ENCODE measurements at regions not wholly inside any gene's neighbourhood (a gene's known extent, or its start where the extent isn't known, plus 50 kb on each side); places are given as distances from the start of the nearest gene placed in this dataset.

DNA sequence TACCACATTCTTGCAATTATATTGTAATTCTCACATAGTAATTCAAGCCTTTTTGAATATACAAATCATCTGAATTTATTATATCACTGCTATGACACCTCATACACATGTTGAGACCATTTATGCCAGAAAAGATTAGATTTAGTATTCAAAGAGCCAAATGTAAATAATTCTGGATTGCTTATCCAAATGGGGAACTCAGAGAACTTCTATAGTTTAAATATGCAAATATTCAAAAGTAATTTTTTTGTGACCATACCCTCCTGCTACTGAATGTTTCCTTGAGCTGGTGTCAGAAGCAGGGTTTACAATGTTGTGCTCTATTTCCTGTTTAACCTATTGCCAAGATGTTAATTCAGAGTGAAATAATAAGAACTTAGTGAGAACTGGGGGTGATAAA, 372.2 kb downstream of the TRIML1 start:
- Mint-ChIP-seq H3K4me1 (no peaks in the 10 kb centered on the region), H3K9me3 (peaks cover 3 to 26% (median 14%) of the 10 kb centered on the region in 5 donors), H3K4me3 (no peak overlapping the region), H3K27ac (no peak overlapping the region), H3K27me3 (no peaks in the 10 kb centered on the region), H3K36me3 (no peaks in the 10 kb centered on the region)
- Histone ChIP-seq H3K27me3 (ENCODE audit: insufficient read depth, low read length, poor library complexity, severe bottlenecking) (no peaks in the 10 kb centered on the region), H3K9me3 (ENCODE audit: low read length) (no peaks in the 10 kb centered on the region), H3K36me3 (ENCODE audit: insufficient read depth, low read length) (no peaks in the 10 kb centered on the region), H3K4me1 (ENCODE audit: insufficient read depth, low read length) (no peaks in the 10 kb centered on the region), H3K27ac (ENCODE audit: low read depth, low read length) (no peak overlapping the region), H3K4me3 (ENCODE audit: low read length) (no peak overlapping the region)
- CTCF ChIA-PET, result no interaction called here
- DNase-seq, result no peak
- POLR2A ChIA-PET, result no interaction called here

- H3K4me3 ChIP-seq (ENCODE audit: low read length), result no peak overlapping the region
These were observed 393.5 kb downstream of the TRIML1 start for GRCh38 chr4:188532751-188533150.

DNA sequence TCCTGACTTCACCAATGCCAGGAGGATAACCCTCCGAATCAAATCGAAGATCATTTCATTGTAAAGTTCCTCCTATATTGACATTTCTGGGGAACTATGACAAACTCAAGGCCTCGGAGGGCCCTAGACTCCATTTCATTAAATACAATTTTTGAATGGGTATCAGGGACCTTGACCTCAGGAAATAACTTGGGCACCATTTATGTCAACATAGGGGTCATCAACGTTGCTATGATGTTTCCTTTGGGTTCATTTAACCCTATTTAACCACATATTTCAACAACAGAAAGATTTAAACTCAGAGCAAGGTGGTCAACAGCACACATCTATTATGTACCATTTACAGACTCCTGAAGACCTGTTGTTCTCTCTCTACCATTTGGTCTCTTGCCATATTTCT, 395.1 kb downstream of the TRIML1 start:
- Mint-ChIP-seq H3K27me3 (no peaks in the 10 kb centered on the region), H3K4me1 (no peaks in the 10 kb centered on the region), H3K36me3 (no peaks in the 10 kb centered on the region), H3K27ac (no peak overlapping the region), H3K4me3 (no peak overlapping the region), H3K9me3 (peaks cover 2 to 35% (median 6%) of the 10 kb centered on the region in 5 donors)
- Histone ChIP-seq H3K27ac (ENCODE audit: low read depth, low read length) (no peak overlapping the region), H3K9me3 (ENCODE audit: low read length) (no peaks in the 10 kb centered on the region), H3K36me3 (ENCODE audit: insufficient read depth, low read length) (no peaks in the 10 kb centered on the region), H3K4me1 (ENCODE audit: insufficient read depth, low read length) (no peaks in the 10 kb centered on the region), H3K27me3 (ENCODE audit: insufficient read depth, low read length, poor library complexity, severe bottlenecking) (no peaks in the 10 kb centered on the region), H3K4me3 (ENCODE audit: low read length) (no peak overlapping the region)
- no peak for DNase-seq
- ChIA-PET POLR2A (no interaction called here), CTCF (no interaction called here)

More at GRCh38 chr4:188532751-188533150, 393.5 kb downstream of the TRIML1 start:
- Mint-ChIP-seq H3K4me1 (no peaks in the 10 kb centered on the region), H3K36me3 (no peaks in the 10 kb centered on the region), H3K27ac (no peak overlapping the region), H3K9me3 (peaks cover 0 to 29% (median 6%) of the 10 kb centered on the region in 5 donors), H3K4me3 (no peak overlapping the region), H3K27me3 (no peaks in the 10 kb centered on the region)
- Histone ChIP-seq H3K27ac (ENCODE audit: low read depth, low read length) (no peak overlapping the region), H3K9me3 (ENCODE audit: low read length) (no peaks in the 10 kb centered on the region), H3K4me1 (ENCODE audit: insufficient read depth, low read length) (no peaks in the 10 kb centered on the region), H3K27me3 (ENCODE audit: insufficient read depth, low read length, poor library complexity, severe bottlenecking) (no peaks in the 10 kb centered on the region), H3K36me3 (ENCODE audit: insufficient read depth, low read length) (no peaks in the 10 kb centered on the region)
- POLR2A ChIA-PET, result no interaction called here
- DNase-seq, result no peak
- CTCF ChIA-PET, result no interaction called here

DNA sequence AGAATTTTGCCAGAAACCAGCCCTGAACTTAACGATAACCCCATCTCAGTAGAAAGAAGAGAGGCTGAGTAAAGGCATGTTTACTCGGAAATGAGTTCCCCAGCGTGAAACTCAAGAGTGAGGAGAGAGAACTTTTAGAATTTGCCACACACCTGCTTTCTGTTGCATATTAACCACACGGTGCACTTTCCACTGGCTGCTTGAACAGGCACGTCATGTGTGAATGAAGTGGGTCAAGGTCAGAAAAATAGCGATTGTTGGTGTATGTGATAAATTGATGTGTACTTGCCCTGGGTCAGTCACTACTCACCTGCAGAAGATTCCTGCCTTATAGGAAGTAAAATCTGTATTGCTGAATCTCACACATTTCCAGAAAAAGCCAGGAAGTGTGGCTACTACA, 395.7 kb downstream of the TRIML1 start:
- no peaks in the 10 kb centered on the region for H3K27me3 ChIP-seq (ENCODE audit: insufficient read depth, low read length, poor library complexity, severe bottlenecking)
- H3K27me3 Mint-ChIP-seq, result no peaks in the 10 kb centered on the region
- H3K36me3 ChIP-seq (ENCODE audit: insufficient read depth, low read length), result no peaks in the 10 kb centered on the region
- no peaks in the 10 kb centered on the region for H3K4me1 ChIP-seq (ENCODE audit: insufficient read depth, low read length)
- no peak overlapping the region for H3K4me3 Mint-ChIP-seq
- ChIA-PET POLR2A (no interaction called here), CTCF (no interaction called here)
- H3K4me1 Mint-ChIP-seq, result no peaks in the 10 kb centered on the region
- no peak overlapping the region for H3K4me3 ChIP-seq (ENCODE audit: low read length)
- H3K9me3 Mint-ChIP-seq, result peaks cover 2 to 41% (median 8%) of the 10 kb centered on the region in 5 donors
- no peaks in the 10 kb centered on the region for H3K36me3 Mint-ChIP-seq
- H3K9me3 ChIP-seq (ENCODE audit: low read length), result no peaks in the 10 kb centered on the region
- H3K27ac Mint-ChIP-seq, result no peak overlapping the region
- DNase-seq, result no peak
- no peak overlapping the region for H3K27ac ChIP-seq (ENCODE audit: low read depth, low read length)

GRCh38 chr4:188536826-188537225, 397.6 kb downstream of the TRIML1 start:
- H3K9me3 Mint-ChIP-seq, result peaks cover 2 to 44% (median 10%) of the 10 kb centered on the region in 5 donors
- no peak for DNase-seq
- no peaks in the 10 kb centered on the region for H3K36me3 Mint-ChIP-seq
- no peak overlapping the region for H3K4me3 ChIP-seq (ENCODE audit: low read length)
- no peaks in the 10 kb centered on the region for H3K27me3 Mint-ChIP-seq
- ChIA-PET POLR2A (no interaction called here), CTCF (no interaction called here)
- H3K4me1 ChIP-seq (ENCODE audit: insufficient read depth, low read length), result no peaks in the 10 kb centered on the region
- no peaks in the 10 kb centered on the region for H3K9me3 ChIP-seq (ENCODE audit: low read length)
- H3K27me3 ChIP-seq (ENCODE audit: insufficient read depth, low read length, poor library complexity, severe bottlenecking), result no peaks in the 10 kb centered on the region
- no peak overlapping the region for H3K27ac ChIP-seq (ENCODE audit: low read depth, low read length)
- no peaks in the 10 kb centered on the region for H3K36me3 ChIP-seq (ENCODE audit: insufficient read depth, low read length)
- no peak overlapping the region for H3K4me3 Mint-ChIP-seq
- no peaks in the 10 kb centered on the region for H3K4me1 Mint-ChIP-seq
- no peak overlapping the region for H3K27ac Mint-ChIP-seq

DNA sequence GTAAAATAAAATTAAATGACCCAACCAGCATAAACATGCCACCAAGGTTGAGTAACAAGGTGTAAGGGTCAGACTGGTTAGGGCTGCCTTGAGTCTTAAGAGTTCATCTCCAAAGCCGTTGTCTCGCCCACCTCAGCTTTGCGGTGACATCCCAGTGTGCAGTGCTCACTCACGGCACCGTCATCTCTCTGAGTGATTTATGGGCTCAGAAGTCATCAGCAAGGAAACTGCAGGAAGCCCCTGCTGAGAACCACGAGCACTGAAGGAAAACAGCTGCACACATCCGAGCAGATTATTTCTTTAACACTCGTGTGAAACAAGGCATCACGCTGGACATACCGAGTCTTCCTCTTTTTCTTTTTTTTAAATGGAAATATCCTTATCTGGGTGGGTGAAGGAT, 411.1 kb downstream of the TRIML1 start:
- Mint-ChIP-seq H3K27ac (no peak overlapping the region), H3K4me3 (no peak overlapping the region), H3K36me3 (no peaks in the 10 kb centered on the region), H3K4me1 (no peaks in the 10 kb centered on the region), H3K27me3 (no peaks in the 10 kb centered on the region), H3K9me3 (peaks cover 12 to 22% (median 14%) of the 10 kb centered on the region in 5 donors)
- ChIA-PET CTCF (no interaction called here), POLR2A (no interaction called here)
- Histone ChIP-seq H3K27ac (ENCODE audit: low read depth, low read length) (no peak overlapping the region), H3K4me3 (ENCODE audit: low read length) (no peak overlapping the region), H3K27me3 (ENCODE audit: insufficient read depth, low read length, poor library complexity, severe bottlenecking) (no peaks in the 10 kb centered on the region), H3K36me3 (ENCODE audit: insufficient read depth, low read length) (no peaks in the 10 kb centered on the region), H3K9me3 (ENCODE audit: low read length) (no peaks in the 10 kb centered on the region), H3K4me1 (ENCODE audit: insufficient read depth, low read length) (no peaks in the 10 kb centered on the region)
- DNase-seq, result no peak

- Mint-ChIP-seq H3K4me1 (no peaks in the 10 kb centered on the region), H3K27ac (no peak overlapping the region), H3K36me3 (no peaks in the 10 kb centered on the region), H3K27me3 (no peaks in the 10 kb centered on the region), H3K4me3 (no peak overlapping the region), H3K9me3 (peaks cover 12 to 25% (median 14%) of the 10 kb centered on the region in 5 donors)
- DNase-seq, result no peak
- no peaks in the 10 kb centered on the region for H3K27me3 ChIP-seq (ENCODE audit: insufficient read depth, low read length, poor library complexity, severe bottlenecking)
- no peaks in the 10 kb centered on the region for H3K9me3 ChIP-seq (ENCODE audit: low read length)
- CTCF ChIA-PET, result no interaction called here
- H3K4me3 ChIP-seq (ENCODE audit: low read length), result no peak overlapping the region
- no peaks in the 10 kb centered on the region for H3K36me3 ChIP-seq (ENCODE audit: insufficient read depth, low read length)
- H3K4me1 ChIP-seq (ENCODE audit: insufficient read depth, low read length), result no peaks in the 10 kb centered on the region
- POLR2A ChIA-PET, result no interaction called here
- H3K27ac ChIP-seq (ENCODE audit: low read depth, low read length), result no peak overlapping the region
These were observed 411.9 kb downstream of the TRIML1 start for GRCh38 chr4:188551156-188551555.

- H3K4me1 ChIP-seq (ENCODE audit: insufficient read depth, low read length), result no peaks in the 10 kb centered on the region
- no peak overlapping the region for H3K4me3 ChIP-seq (ENCODE audit: low read length)
- H3K36me3 ChIP-seq (ENCODE audit: insufficient read depth, low read length), result no peaks in the 10 kb centered on the region
- H3K9me3 ChIP-seq (ENCODE audit: low read length), result no peaks in the 10 kb centered on the region
- no peak overlapping the region for H3K27ac Mint-ChIP-seq
- no peaks in the 10 kb centered on the region for H3K27me3 ChIP-seq (ENCODE audit: insufficient read depth, low read length, poor library complexity, severe bottlenecking)
- no peak overlapping the region for H3K27ac ChIP-seq (ENCODE audit: low read depth, low read length)
- no peak overlapping the region for H3K4me3 Mint-ChIP-seq
- CTCF ChIA-PET, result no interaction called here
- POLR2A ChIA-PET, result no interaction called here
- H3K27me3 Mint-ChIP-seq, result no peaks in the 10 kb centered on the region
- DNase-seq, result no peak
- no peaks in the 10 kb centered on the region for H3K36me3 Mint-ChIP-seq
- no peaks in the 10 kb centered on the region for H3K4me1 Mint-ChIP-seq
- peaks cover 14 to 25% (median 17%) of the 10 kb centered on the region in 5 donors for H3K9me3 Mint-ChIP-seq
These were observed 413.6 kb downstream of the TRIML1 start for GRCh38 chr4:188552741-188553275.

DNA sequence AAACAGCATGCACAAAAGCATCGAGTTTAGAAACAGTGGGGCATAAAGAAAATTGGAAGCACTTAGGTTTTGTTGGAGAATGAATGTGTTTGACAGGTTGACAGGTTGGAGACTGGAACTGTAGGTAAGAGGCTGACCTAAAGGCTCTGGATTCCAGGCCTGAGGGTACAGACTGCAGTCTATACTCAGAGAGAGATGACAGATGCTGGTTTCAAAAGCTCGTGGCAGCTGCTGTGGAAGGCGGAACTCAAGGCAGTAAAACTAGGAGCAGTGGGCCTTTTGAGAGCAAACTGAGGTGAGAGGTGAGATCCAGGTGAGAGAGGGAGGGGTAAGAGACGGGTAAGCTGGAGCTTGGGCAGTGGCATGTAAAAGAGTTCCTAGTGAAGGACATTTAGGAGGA, 415.2 kb downstream of the TRIML1 start:
- Mint-ChIP-seq H3K4me1 (no peaks in the 10 kb centered on the region), H3K27ac (no peak overlapping the region), H3K4me3 (no peak overlapping the region), H3K27me3 (no peaks in the 10 kb centered on the region), H3K9me3 (peaks cover 7 to 21% (median 17%) of the 10 kb centered on the region in 5 donors), H3K36me3 (no peaks in the 10 kb centered on the region)
- no peaks in the 10 kb centered on the region for H3K36me3 ChIP-seq (ENCODE audit: insufficient read depth, low read length)
- no peaks in the 10 kb centered on the region for H3K4me1 ChIP-seq (ENCODE audit: insufficient read depth, low read length)
- DNase-seq, result no peak
- ChIA-PET POLR2A (no interaction called here), CTCF (no interaction called here)
- H3K27me3 ChIP-seq (ENCODE audit: insufficient read depth, low read length, poor library complexity, severe bottlenecking), result no peaks in the 10 kb centered on the region
- no peaks in the 10 kb centered on the region for H3K9me3 ChIP-seq (ENCODE audit: low read length)
- H3K4me3 ChIP-seq (ENCODE audit: low read length), result no peak overlapping the region
- H3K27ac ChIP-seq (ENCODE audit: low read depth, low read length), result no peak overlapping the region

Measured in CD8-positive, alpha-beta memory T cell (primary cell).